ENCODE measurements at regions not wholly inside any gene's neighbourhood (a gene's known extent, or its start where the extent isn't known, plus 50 kb on each side); places are given as distances from the start of the nearest gene placed in this dataset.

- no peak for DNase-seq
- Histone ChIP-seq H3K4me1 (no peaks in the 10 kb centered on the region), H3K36me3 (no peaks in the 10 kb centered on the region), H3K27me3 (ENCODE audit: low read depth) (no peaks in the 10 kb centered on the region), H3K27ac (no peak overlapping the region), H3K4me3 (no peak overlapping the region), H3K9me3 (no peaks in the 10 kb centered on the region)
- no peak for ATAC-seq
- TF ChIP-seq CTCF (IDR thresholded peaks at IDR 0.05) = no peak
- intact Hi-C loops (cut with DNase I) = no loop called here
These were observed 408.1 kb downstream of the KCNJ2 start for GRCh38 chr17:70577456-70577855.

DNA sequence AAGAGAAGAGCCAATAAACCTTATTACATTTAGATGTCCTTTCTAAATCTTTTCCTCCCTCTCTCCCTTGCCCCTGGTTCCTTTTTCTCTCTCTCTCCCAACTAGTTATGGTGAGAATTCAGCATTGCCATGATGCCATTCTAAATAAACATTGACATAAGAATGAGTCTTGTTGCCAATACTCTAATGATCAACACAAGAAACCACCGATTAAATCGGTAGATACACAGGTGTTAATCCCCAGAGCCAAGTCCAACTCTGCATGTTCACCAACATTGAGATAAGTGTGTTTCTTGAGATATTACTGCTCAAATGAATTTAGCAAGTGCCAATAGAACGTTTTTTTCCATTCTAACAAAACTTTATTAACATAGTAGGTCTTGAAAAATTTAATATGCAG, 412.1 kb downstream of the KCNJ2 start:
- no peak for TF ChIP-seq CTCF (IDR thresholded peaks at IDR 0.05)
- Histone ChIP-seq H3K4me1 (no peaks in the 10 kb centered on the region), H3K27ac (no peak overlapping the region), H3K4me3 (no peak overlapping the region), H3K27me3 (ENCODE audit: low read depth) (no peaks in the 10 kb centered on the region), H3K36me3 (no peaks in the 10 kb centered on the region), H3K9me3 (no peaks in the 10 kb centered on the region)
- ATAC-seq (no peak), DNase-seq (no peak)
- intact Hi-C loops (cut with DNase I) = no loop called here

- H3K36me3 ChIP-seq = no peaks in the 10 kb centered on the region
- H3K4me1 ChIP-seq = no peaks in the 10 kb centered on the region
- no peak overlapping the region for H3K4me3 ChIP-seq
- ATAC-seq (no peak), DNase-seq (no peak)
- H3K9me3 ChIP-seq = no peaks in the 10 kb centered on the region
- no peak overlapping the region for H3K27ac ChIP-seq
- intact Hi-C loops (cut with DNase I) = no loop called here
- no peak for TF ChIP-seq CTCF (IDR thresholded peaks at IDR 0.05)
- no peaks in the 10 kb centered on the region for H3K27me3 ChIP-seq (ENCODE audit: low read depth)
These were observed 413.4 kb downstream of the KCNJ2 start for GRCh38 chr17:70582777-70583176.

- Histone ChIP-seq H3K9me3 (no peaks in the 10 kb centered on the region), H3K4me3 (no peak overlapping the region), H3K4me1 (no peaks in the 10 kb centered on the region), H3K36me3 (no peaks in the 10 kb centered on the region), H3K27me3 (ENCODE audit: low read depth) (no peaks in the 10 kb centered on the region), H3K27ac (no peak overlapping the region)
- TF ChIP-seq CTCF (IDR thresholded peaks at IDR 0.05) = no peak
- ATAC-seq (no peak), DNase-seq (no peak)
- intact Hi-C loops (cut with DNase I) = no loop called here
These were observed 414.9 kb downstream of the KCNJ2 start for GRCh38 chr17:70584255-70584654.

DNA sequence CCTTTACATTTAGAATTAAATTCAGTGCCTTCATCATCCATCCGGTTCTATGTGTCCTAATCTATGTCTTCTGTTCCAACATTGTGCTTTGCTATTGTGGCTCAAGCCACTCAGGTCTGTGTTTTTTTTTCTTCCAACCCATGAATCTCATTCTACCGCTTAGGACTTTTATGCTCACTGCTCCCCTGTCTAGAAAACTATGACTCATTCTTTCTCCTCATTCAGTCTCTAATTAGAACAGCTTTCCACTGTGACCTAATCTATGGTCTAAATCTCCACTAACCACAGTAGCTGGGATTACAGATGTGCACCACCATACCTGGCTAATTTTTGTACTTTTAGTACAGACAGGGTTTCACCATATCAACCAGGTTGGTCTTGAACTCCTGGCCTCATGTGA, 418.7 kb downstream of the KCNJ2 start:
- Histone ChIP-seq H3K27ac (no peak overlapping the region), H3K27me3 (ENCODE audit: low read depth) (no peaks in the 10 kb centered on the region), H3K9me3 (no peaks in the 10 kb centered on the region), H3K4me3 (no peak overlapping the region), H3K36me3 (no peaks in the 10 kb centered on the region), H3K4me1 (no peaks in the 10 kb centered on the region)
- ATAC-seq (no peak), DNase-seq (no peak)
- intact Hi-C loops (cut with DNase I) = no loop called here
- no peak for TF ChIP-seq CTCF (IDR thresholded peaks at IDR 0.05)

GRCh38 chr17:70597774-70598173, 428.4 kb downstream of the KCNJ2 start:
- Histone ChIP-seq H3K4me1 (no peaks in the 10 kb centered on the region), H3K27ac (no peak overlapping the region), H3K36me3 (no peaks in the 10 kb centered on the region), H3K4me3 (no peak overlapping the region), H3K9me3 (no peaks in the 10 kb centered on the region), H3K27me3 (ENCODE audit: low read depth) (no peaks in the 10 kb centered on the region)
- no peak for TF ChIP-seq CTCF (IDR thresholded peaks at IDR 0.05)
- ATAC-seq (no peak), DNase-seq (no peak)
- intact Hi-C loops (cut with DNase I) = no loop called here

Measured in lower lobe of right lung (tissue), 2 donors.